ENCODE measurements at regions not wholly inside any gene's neighbourhood (a gene's known extent, or its start where the extent isn't known, plus 50 kb on each side); places are given as distances from the start of the nearest gene placed in this dataset.

DNA sequence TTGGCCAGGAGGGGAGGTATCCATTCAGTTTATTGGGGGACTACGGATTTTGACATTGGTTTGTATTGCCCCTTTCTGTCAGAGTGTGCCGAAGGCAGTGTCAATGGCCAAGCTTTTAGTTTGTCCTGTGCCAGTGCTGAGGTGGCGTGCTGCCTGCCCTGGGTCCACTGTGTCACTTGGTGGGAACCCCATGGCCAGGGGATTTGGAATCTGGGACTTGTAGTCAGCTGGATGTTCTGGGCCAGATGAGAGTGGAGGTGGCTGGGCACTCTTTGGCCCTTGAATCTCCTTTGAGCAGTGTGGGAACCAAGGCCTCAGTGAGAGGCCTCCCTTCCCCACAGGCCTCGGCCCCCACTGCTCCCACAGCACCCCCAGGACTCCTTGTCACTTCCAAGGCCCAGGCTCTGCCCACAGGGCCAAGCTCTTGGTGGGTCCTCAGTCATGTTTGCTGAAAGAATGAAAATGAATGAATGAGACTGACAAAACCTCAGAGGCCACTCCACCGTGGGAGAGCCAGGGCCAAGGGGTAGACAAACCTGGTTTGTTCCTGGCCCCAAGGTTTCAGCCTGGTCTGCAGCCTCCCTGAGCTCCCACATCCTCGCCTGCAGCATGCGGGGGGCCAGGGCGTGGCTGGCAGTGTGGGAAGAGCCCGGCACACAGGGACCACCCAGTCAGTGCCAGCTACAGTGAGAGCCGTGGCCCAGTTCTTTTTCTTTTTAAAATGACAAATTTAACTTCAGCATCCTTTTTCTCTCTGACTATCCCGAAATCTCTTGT lies 412.2 kb downstream of the MATN1 start:
- 65 to 81% (median 74%) methylated on average over 11 of the region's 11 CpGs for WGBS, 5 donors
- peak; percentile 28 for DNase-seq

DNA sequence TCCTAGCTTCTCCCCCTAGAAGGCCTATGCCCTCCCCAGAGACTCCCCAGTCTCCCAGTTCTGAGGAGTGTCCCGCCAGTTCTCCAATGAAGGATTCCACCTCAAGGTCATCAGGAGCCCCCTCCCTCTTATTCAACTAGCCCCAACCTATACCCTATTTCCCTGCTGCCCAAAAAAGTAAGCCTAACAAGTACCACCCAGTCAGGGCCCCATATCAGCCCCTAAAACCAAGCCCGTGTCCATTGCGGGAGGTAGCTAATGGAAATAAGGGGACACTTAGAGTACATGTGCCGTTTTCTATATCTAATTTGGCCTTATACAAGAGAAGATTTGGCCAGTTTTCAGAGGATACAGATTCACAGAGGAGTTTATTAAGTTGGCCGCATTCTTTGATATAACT lies 416.2 kb downstream of the MATN1 start:
- DNase-seq, result no peak
- TF ChIP-seq POLR2AphosphoS5 (IDR thresholded peaks at IDR 0.05) (no peak), POLR2A (IDR thresholded peaks at IDR 0.05) (no peak)
- TF ChIP-seq, protein P1, sequence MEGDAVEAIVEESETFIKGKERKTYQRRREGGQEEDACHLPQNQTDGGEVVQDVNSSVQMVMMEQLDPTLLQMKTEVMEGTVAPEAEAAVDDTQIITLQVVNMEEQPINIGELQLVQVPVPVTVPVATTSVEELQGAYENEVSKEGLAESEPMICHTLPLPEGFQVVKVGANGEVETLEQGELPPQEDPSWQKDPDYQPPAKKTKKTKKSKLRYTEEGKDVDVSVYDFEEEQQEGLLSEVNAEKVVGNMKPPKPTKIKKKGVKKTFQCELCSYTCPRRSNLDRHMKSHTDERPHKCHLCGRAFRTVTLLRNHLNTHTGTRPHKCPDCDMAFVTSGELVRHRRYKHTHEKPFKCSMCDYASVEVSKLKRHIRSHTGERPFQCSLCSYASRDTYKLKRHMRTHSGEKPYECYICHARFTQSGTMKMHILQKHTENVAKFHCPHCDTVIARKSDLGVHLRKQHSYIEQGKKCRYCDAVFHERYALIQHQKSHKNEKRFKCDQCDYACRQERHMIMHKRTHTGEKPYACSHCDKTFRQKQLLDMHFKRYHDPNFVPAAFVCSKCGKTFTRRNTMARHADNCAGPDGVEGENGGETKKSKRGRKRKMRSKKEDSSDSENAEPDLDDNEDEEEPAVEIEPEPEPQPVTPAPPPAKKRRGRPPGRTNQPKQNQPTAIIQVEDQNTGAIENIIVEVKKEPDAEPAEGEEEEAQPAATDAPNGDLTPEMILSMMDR (IDR thresholded peaks at IDR 0.05 in 8 of 11, conservative IDR thresholded peaks at IDR 0.05 in 3 of 11), result no peak
- Histone ChIP-seq H3K36me3 (no peaks in the 10 kb centered on the region), H3K9me3 (no peaks in the 10 kb centered on the region), H3K4me3 (no peak overlapping the region), H3K4me1 (no peaks in the 10 kb centered on the region), H3K27ac (no peak overlapping the region), H3K27me3 (replicated peaks in 1 of 7) (peaks cover 0 to 49% (median 7%) of the 10 kb centered on the region in 7 donors)
- intact Hi-C loops (cut with DNase I; ENCODE audit: low total_unique reads), result no loop called here
- 80 to 93% (median 88%) methylated on average over 5 of the region's 5 CpGs for WGBS, 5 donors

More for the DNA sequence above, 412.2 kb downstream of the MATN1 start:
- Histone ChIP-seq H3K4me3 (no peak overlapping the region), H3K9me3 (peaks cover 0 to 3% (median 0%) of the 10 kb centered on the region in 8 donors), H3K27ac (no peak overlapping the region), H3K36me3 (no peaks in the 10 kb centered on the region), H3K27me3 (replicated peaks in 1 of 7) (peaks cover 0 to 70% (median 7%) of the 10 kb centered on the region in 7 donors), H3K4me1 (no peaks in the 10 kb centered on the region)
- intact Hi-C loops (cut with DNase I; ENCODE audit: low total_unique reads), result no loop called here
- TF ChIP-seq, protein P1 (IDR thresholded peaks at IDR 0.05 in 8 of 11, conservative IDR thresholded peaks at IDR 0.05 in 3 of 11), result no peak
- no peak for TF ChIP-seq POLR2AphosphoS5 (IDR thresholded peaks at IDR 0.05)
- no peak for TF ChIP-seq POLR2A (IDR thresholded peaks at IDR 0.05)

DNA sequence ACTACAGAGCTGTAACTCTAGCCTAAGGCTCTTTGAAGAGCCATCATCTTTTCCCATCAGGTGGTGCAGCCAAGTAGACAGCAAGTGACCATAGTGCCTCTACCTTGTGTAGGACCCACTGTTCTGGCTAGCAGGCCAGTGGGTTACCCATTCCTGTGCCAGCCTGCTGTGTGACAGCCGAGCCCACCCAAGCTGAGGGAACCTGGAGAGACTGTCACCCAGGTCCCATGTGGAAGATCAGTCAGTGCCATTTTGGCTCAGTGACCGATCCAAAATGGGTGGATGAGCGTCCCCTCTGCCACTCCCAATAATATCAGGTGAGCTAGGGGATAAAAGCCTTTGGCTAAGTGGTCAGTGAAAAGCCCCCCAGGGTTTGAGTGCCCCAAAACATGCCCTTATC lies 417.9 kb downstream of the MATN1 start:
- no peaks in the 10 kb centered on the region for H3K4me1 ChIP-seq
- TF ChIP-seq, protein P1 (IDR thresholded peaks at IDR 0.05 in 8 of 11, conservative IDR thresholded peaks at IDR 0.05 in 3 of 11), result no peak
- TF ChIP-seq POLR2AphosphoS5 (IDR thresholded peaks at IDR 0.05) (no peak), POLR2A (IDR thresholded peaks at IDR 0.05) (no peak)
- H3K27me3 ChIP-seq (replicated peaks in 1 of 7), result peaks cover 0 to 42% (median 5%) of the 10 kb centered on the region in 7 donors
- no peaks in the 10 kb centered on the region for H3K9me3 ChIP-seq
- DNase-seq, result peak; percentile 15
- intact Hi-C loops (cut with DNase I; ENCODE audit: low total_unique reads), result no loop called here
- H3K4me3 ChIP-seq, result no peak overlapping the region
- 63 to 88% (median 73%) methylated on average over 2 to 3 of the region's 3 CpGs for WGBS, 5 donors
- H3K36me3 ChIP-seq, result no peaks in the 10 kb centered on the region
- no peak overlapping the region for H3K27ac ChIP-seq

DNA sequence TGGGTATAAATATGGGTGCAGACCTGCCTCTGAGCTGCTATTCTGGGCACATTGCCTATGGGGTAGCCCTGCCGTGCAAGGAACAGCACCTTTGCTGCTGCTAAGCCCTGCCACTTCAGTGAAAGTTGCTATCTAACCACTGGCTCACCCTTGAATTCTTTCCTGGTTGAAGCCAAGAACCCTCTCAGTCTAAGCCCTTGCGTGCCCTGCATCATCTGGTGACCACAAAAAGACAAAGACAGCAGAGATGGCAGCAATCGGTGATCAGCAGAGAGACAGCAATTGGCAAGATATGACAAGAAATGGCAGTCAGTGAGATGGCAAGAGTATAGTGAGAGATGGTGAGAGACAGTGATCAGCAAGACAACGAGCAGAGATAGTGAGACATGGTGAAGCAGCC lies 418.3 kb downstream of the MATN1 start:
- Histone ChIP-seq H3K36me3 (no peaks in the 10 kb centered on the region), H3K9me3 (no peaks in the 10 kb centered on the region), H3K27me3 (replicated peaks in 1 of 7) (peaks cover 0 to 47% (median 7%) of the 10 kb centered on the region in 7 donors), H3K4me1 (no peaks in the 10 kb centered on the region), H3K27ac (no peak overlapping the region), H3K4me3 (no peak overlapping the region)
- intact Hi-C loops (cut with DNase I; ENCODE audit: low total_unique reads), result no loop called here
- 60 to 78% (median 73%) methylated on average over 4 of the region's 4 CpGs for WGBS, 5 donors
- no peak for TF ChIP-seq POLR2A (IDR thresholded peaks at IDR 0.05)
- TF ChIP-seq, protein P1 (IDR thresholded peaks at IDR 0.05 in 8 of 11, conservative IDR thresholded peaks at IDR 0.05 in 3 of 11), result no peak
- TF ChIP-seq POLR2AphosphoS5 (IDR thresholded peaks at IDR 0.05), result no peak
- DNase-seq, result no peak

Data from spleen (tissue), 11 donors.